ENCODE measurements at regions not wholly inside any gene's neighbourhood (a gene's known extent, or its start where the extent isn't known, plus 50 kb on each side); places are given as distances from the start of the nearest gene placed in this dataset.

DNA sequence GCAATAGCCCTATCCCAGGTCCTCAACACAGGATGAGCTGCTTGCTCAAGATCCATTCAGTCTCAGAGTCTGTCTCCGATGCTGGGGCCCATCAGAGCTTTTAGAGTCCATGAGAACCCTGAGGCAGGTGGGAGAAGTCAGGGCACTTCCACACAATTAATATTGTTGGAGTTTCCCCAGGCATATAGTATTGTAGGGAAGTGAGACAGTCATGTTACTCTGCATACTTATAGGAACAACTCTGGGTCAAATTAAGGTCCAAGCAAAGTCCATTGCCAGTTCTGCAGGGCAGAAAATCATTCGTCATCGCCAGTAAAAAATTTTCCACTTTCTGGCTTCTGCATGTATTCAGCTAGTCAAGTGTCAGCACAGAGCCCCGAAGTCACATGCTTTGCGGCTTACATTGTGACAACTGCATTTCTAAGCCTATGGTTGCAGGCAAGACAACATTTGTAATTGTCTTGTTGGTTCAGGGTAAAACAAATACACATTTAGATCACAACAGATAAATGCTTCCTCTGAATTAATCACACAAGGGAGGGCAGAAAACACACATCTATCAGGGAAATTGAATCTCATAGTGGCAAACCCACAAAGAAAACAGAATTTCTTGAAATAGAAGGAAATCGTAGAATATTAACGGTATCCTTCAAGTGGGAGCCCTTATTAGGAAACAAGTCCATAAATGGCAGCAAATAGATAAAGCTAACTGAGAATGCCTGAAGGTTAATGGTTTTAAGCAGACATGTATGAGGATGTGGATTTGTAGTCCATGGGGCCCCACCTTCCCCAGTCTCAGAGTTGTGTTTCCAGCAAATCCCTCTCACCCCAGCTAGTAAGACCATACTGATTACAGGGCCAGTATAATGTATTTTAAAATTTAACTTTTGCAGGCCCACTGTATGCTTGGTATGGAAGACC is 412.1 kb upstream of the RASGEF1B start:
- no peaks in the 10 kb centered on the region for H3K9me3 ChIP-seq (ENCODE audit: control insufficient read depth, low read length)
- TF ChIP-seq, protein P1, sequence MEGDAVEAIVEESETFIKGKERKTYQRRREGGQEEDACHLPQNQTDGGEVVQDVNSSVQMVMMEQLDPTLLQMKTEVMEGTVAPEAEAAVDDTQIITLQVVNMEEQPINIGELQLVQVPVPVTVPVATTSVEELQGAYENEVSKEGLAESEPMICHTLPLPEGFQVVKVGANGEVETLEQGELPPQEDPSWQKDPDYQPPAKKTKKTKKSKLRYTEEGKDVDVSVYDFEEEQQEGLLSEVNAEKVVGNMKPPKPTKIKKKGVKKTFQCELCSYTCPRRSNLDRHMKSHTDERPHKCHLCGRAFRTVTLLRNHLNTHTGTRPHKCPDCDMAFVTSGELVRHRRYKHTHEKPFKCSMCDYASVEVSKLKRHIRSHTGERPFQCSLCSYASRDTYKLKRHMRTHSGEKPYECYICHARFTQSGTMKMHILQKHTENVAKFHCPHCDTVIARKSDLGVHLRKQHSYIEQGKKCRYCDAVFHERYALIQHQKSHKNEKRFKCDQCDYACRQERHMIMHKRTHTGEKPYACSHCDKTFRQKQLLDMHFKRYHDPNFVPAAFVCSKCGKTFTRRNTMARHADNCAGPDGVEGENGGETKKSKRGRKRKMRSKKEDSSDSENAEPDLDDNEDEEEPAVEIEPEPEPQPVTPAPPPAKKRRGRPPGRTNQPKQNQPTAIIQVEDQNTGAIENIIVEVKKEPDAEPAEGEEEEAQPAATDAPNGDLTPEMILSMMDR (conservative IDR thresholded peaks at IDR 0.05) = no peak
- no peak overlapping the region for H3K4me3 ChIP-seq (ENCODE audit: low read length)
- no peak overlapping the region for H3K27ac Mint-ChIP-seq
- peaks cover 7% of the 10 kb centered on the region for H3K4me1 Mint-ChIP-seq
- no peak overlapping the region for H3K9ac ChIP-seq (ENCODE audit: extremely low read depth, low read length, poor library complexity, severe bottlenecking)
- H3K27ac ChIP-seq (ENCODE audit: low read depth, low read length) = no peak overlapping the region
- no peaks in the 10 kb centered on the region for H3K27me3 ChIP-seq (ENCODE audit: control insufficient read depth, insufficient read depth, low read length, poor library complexity, severe bottlenecking)
- H3K36me3 Mint-ChIP-seq (ENCODE audit: low read depth) = no peaks in the 10 kb centered on the region
- no peaks in the 10 kb centered on the region for H3K9me3 Mint-ChIP-seq
- DNase-seq = no peak
- WGBS, 2 experiments (ENCODE audit: insufficient coverage in 1 of 2, insufficient read length in 1 of 2) = 95 to 96% methylated on average over 5 to 7 of the region's 7 CpGs
- no peaks in the 10 kb centered on the region for H3K4me1 ChIP-seq (ENCODE audit: control insufficient read depth, insufficient read depth, low read length)
- peaks cover 2% of the 10 kb centered on the region for H3K27me3 Mint-ChIP-seq (ENCODE audit: insufficient read depth)
- H3K36me3 ChIP-seq (ENCODE audit: control insufficient read depth, insufficient read depth, low read length) = no peaks in the 10 kb centered on the region
- no peak overlapping the region for H3K4me3 Mint-ChIP-seq

DNA sequence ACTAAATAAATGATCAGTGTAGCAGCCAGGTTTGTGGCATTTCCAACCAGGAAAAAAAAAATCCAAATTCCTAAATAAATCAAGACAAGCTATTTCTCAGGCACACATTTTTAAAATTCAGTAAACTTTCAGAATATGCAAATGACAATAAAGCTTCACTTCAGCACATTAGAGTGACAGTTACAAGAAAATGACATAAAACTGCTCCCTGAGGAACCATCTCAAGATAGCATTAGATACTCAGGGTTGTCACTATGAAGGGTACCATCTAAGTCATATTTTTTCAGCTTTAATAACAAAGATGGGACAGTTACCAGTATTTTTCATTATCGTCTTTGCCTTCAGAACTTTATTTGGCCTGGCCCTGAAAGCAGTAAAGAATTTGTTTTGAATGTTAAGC is 411.3 kb upstream of the RASGEF1B start:
- peaks cover 7% of the 10 kb centered on the region for H3K4me1 Mint-ChIP-seq
- no peaks in the 10 kb centered on the region for H3K36me3 Mint-ChIP-seq (ENCODE audit: low read depth)
- H3K9me3 Mint-ChIP-seq = no peaks in the 10 kb centered on the region
- Histone ChIP-seq H3K9me3 (ENCODE audit: control insufficient read depth, low read length) (no peaks in the 10 kb centered on the region), H3K4me1 (ENCODE audit: control insufficient read depth, insufficient read depth, low read length) (no peaks in the 10 kb centered on the region), H3K4me3 (ENCODE audit: low read length) (no peak overlapping the region), H3K36me3 (ENCODE audit: control insufficient read depth, insufficient read depth, low read length) (no peaks in the 10 kb centered on the region), H3K27me3 (ENCODE audit: control insufficient read depth, insufficient read depth, low read length, poor library complexity, severe bottlenecking) (no peaks in the 10 kb centered on the region), H3K27ac (ENCODE audit: low read depth, low read length) (no peak overlapping the region), H3K9ac (ENCODE audit: extremely low read depth, low read length, poor library complexity, severe bottlenecking) (no peak overlapping the region)
- DNase-seq = no peak
- H3K4me3 Mint-ChIP-seq = no peak overlapping the region
- TF ChIP-seq, protein P1 (conservative IDR thresholded peaks at IDR 0.05) = no peak
- H3K27me3 Mint-ChIP-seq (ENCODE audit: insufficient read depth) = peaks cover 2% of the 10 kb centered on the region
- H3K27ac Mint-ChIP-seq = no peak overlapping the region
- WGBS, 2 experiments (ENCODE audit: insufficient coverage in 1 of 2, insufficient read length in 1 of 2) = 96% methylated on average over 1 of the region's 1 CpG; no CpG with 5 or more reads in 1 of the 2 experiments

DNA sequence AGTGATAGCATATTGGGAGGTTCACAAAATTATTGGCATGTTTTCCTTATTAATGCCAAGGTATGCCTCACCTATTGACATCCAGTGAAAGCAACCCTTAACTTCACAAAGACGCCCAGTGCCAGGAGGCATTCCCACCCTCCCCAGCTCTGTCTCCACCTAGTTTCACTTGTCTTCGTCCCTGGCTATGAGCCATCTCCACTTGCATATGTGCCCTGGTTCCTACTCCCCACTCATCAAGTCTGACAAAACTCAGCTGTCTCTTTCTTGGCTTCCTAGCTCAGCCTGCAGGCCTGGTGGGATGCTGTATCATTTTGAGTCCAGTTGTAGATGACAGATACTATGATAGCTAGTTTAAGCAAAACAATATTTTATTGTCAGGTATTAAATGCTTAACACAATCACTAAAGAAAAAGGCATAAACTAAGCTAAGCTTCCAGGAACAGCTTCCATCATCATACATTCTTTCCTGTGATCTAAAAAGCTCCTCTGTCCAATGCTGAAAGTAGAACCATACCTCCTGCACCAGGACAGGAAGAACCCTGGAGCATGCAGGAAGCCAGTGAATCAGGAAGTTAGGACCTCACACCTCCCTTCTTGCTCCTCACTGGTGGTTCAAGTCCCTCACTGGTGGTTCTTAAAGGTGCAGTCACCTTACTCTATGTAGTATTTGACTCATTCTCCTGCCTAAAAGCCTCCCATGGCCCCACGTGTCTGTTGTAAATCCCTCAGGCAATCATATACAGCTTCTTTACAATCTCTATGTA is 410.3 kb upstream of the RASGEF1B start:
- Mint-ChIP-seq H3K36me3 (ENCODE audit: low read depth) (no peaks in the 10 kb centered on the region), H3K9me3 (no peaks in the 10 kb centered on the region), H3K4me3 (no peak overlapping the region), H3K27me3 (ENCODE audit: insufficient read depth) (peaks cover 2% of the 10 kb centered on the region), H3K27ac (no peak overlapping the region), H3K4me1 (peaks cover 7% of the 10 kb centered on the region)
- WGBS, 2 experiments (ENCODE audit: insufficient coverage in 1 of 2, insufficient read length in 1 of 2) = 86 to 93% methylated on average over 3 of the region's 3 CpGs
- H3K9ac ChIP-seq (ENCODE audit: extremely low read depth, low read length, poor library complexity, severe bottlenecking) = no peak overlapping the region
- no peak overlapping the region for H3K27ac ChIP-seq (ENCODE audit: low read depth, low read length)
- H3K4me1 ChIP-seq (ENCODE audit: control insufficient read depth, insufficient read depth, low read length) = no peaks in the 10 kb centered on the region
- H3K27me3 ChIP-seq (ENCODE audit: control insufficient read depth, insufficient read depth, low read length, poor library complexity, severe bottlenecking) = no peaks in the 10 kb centered on the region
- TF ChIP-seq, protein P1 (conservative IDR thresholded peaks at IDR 0.05) = no peak
- H3K9me3 ChIP-seq (ENCODE audit: control insufficient read depth, low read length) = no peaks in the 10 kb centered on the region
- no peaks in the 10 kb centered on the region for H3K36me3 ChIP-seq (ENCODE audit: control insufficient read depth, insufficient read depth, low read length)
- no peak overlapping the region for H3K4me3 ChIP-seq (ENCODE audit: low read length)
- no peak for DNase-seq
